ENCODE measurements at regions not wholly inside any gene's neighbourhood (a gene's known extent, or its start where the extent isn't known, plus 50 kb on each side); places are given as distances from the start of the nearest gene placed in this dataset.

DNA sequence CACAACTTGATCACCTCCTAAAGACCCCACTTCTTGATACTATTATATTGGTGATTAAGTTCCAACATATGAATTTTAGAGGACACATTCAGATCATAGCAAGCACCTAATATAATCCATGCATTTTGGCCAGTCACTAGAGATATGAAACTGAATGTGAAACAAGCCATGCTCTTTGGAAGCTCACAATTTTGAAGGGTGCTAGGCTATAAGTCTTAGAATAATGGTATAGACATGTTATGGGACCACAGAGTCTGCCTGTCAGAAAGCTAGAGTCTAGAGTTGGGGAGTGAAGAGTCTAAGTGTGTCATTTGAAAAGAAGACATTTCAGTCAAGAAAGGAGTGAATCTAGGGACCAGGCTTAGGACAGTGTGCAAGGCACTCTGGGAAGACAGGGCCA is 186.4 kb upstream of the SLC24A5 start:
- H3K4me3 ChIP-seq (ENCODE audit: low read depth, low read length) = no peak overlapping the region
- DNase-seq (ENCODE audit: low read depth) = no peak
- TF ChIP-seq, protein P1, sequence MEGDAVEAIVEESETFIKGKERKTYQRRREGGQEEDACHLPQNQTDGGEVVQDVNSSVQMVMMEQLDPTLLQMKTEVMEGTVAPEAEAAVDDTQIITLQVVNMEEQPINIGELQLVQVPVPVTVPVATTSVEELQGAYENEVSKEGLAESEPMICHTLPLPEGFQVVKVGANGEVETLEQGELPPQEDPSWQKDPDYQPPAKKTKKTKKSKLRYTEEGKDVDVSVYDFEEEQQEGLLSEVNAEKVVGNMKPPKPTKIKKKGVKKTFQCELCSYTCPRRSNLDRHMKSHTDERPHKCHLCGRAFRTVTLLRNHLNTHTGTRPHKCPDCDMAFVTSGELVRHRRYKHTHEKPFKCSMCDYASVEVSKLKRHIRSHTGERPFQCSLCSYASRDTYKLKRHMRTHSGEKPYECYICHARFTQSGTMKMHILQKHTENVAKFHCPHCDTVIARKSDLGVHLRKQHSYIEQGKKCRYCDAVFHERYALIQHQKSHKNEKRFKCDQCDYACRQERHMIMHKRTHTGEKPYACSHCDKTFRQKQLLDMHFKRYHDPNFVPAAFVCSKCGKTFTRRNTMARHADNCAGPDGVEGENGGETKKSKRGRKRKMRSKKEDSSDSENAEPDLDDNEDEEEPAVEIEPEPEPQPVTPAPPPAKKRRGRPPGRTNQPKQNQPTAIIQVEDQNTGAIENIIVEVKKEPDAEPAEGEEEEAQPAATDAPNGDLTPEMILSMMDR (IDR thresholded peaks at IDR 0.05; ENCODE audit: insufficient read depth, low read length) = no peak

GRCh38 chr15:47937834-47938233 is 183.0 kb upstream of the SLC24A5 start:
- H3K4me3 ChIP-seq (ENCODE audit: low read depth, low read length) = no peak overlapping the region
- TF ChIP-seq, protein P1 (IDR thresholded peaks at IDR 0.05; ENCODE audit: insufficient read depth, low read length) = no peak
- DNase-seq (ENCODE audit: low read depth) = no peak

- no peak for DNase-seq (ENCODE audit: low read depth)
- H3K4me3 ChIP-seq (ENCODE audit: low read depth, low read length) = no peak overlapping the region
- TF ChIP-seq, protein P1 (IDR thresholded peaks at IDR 0.05; ENCODE audit: insufficient read depth, low read length) = no peak
Observed at GRCh38 chr15:47944637-47945288, 176.0 kb upstream of the SLC24A5 start.

- TF ChIP-seq, protein P1 (IDR thresholded peaks at IDR 0.05; ENCODE audit: insufficient read depth, low read length) = no peak
- DNase-seq (ENCODE audit: low read depth) = no peak
- H3K4me3 ChIP-seq (ENCODE audit: low read depth, low read length) = no peak overlapping the region
Observed at GRCh38 chr15:47945872-47946650, 174.7 kb upstream of the SLC24A5 start.

DNA sequence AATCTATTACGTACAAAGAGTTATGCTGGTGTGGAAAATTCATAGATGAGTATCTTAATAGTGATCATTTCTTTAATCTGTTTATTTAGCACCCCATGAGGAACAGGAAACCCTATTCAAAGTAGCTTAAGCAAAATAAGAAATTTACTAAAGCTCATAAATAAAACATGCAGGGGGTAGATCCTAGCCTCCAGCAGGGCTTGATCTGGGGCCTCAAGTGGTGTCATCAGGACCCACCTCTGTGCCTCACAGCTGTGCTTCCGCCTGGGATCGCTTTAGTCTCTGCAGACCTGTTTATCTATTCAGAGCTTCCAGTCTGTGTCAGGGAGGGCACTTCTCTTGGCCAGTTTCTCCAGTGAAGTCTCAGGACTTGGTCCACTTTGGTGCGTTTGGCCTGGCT is 171.0 kb upstream of the SLC24A5 start:
- no peak overlapping the region for H3K4me3 ChIP-seq (ENCODE audit: low read depth, low read length)
- TF ChIP-seq, protein P1 (IDR thresholded peaks at IDR 0.05; ENCODE audit: insufficient read depth, low read length) = no peak
- no peak for DNase-seq (ENCODE audit: low read depth)

GRCh38 chr15:47950447-47950846 is 170.3 kb upstream of the SLC24A5 start:
- H3K4me3 ChIP-seq (ENCODE audit: low read depth, low read length) = no peak overlapping the region
- no peak for DNase-seq (ENCODE audit: low read depth)
- TF ChIP-seq, protein P1 (IDR thresholded peaks at IDR 0.05; ENCODE audit: insufficient read depth, low read length) = no peak
